Osteoblast (primary cell): ENCODE measurements at regions not wholly inside any gene's neighbourhood (a gene's known extent, or its start where the extent isn't known, plus 50 kb on each side); places are given as distances from the start of the nearest gene placed in this dataset.
"Not testable (repeated sequence)": the region's sequence is repeated elsewhere in the genome, so short reads cannot be mapped to it uniquely, and the experiment has no call there.

Experiments
- DNase-seq: peaks from one replicate; pipeline ENCODE4 v3.0.0; 2011; ENCODE audit warnings: low spot score, mixed read lengths; ENCODE audit not compliant: insufficient read length; ENCODE audit errors: missing footprints
- H2AFZ ChIP-seq: 2 replicates; pipeline ENCODE4 v1.6.0; 2011; ENCODE audit warnings: mild to moderate bottlenecking, low read length
- H3K27ac ChIP-seq: 2 replicates; pipeline ENCODE4 v1.5.1; 2011; ENCODE audit warnings: mild to moderate bottlenecking, low read depth, low read length, moderate library complexity
- H3K27me3 ChIP-seq: 2 replicates; pipeline ENCODE4 v1.6.0; 2012; ENCODE audit warnings: mild to moderate bottlenecking, control low read depth, inconsistent platforms, low read length, moderate library complexity; ENCODE audit not compliant: insufficient read depth
- H3K36me3 ChIP-seq: 2 replicates; pipeline ENCODE4 v1.5.1; 2011; ENCODE audit warnings: mild to moderate bottlenecking, low read length, control low read depth, moderate library complexity; ENCODE audit not compliant: insufficient read depth
- H3K4me1 ChIP-seq: 2 replicates; pipeline ENCODE4 v1.5.1; 2011; ENCODE audit warnings: mild to moderate bottlenecking, low read length, control low read depth, moderate library complexity; ENCODE audit not compliant: insufficient read depth
- H3K4me2 ChIP-seq: 2 replicates; pipeline ENCODE4 v1.6.0; 2011; ENCODE audit warnings: mild to moderate bottlenecking, low read length; ENCODE audit not compliant: insufficient read depth
- H3K4me3 ChIP-seq: fragments of 200-600 bp; sonication (generic); 3 replicates; pipeline ENCODE4 v1.5.1; 2012; ENCODE audit warnings: mild to moderate bottlenecking, low read length, inconsistent platforms; ENCODE audit not compliant: insufficient read depth
- H3K79me2 ChIP-seq: 2 replicates; pipeline ENCODE4 v1.6.0; 2012; ENCODE audit warnings: mild to moderate bottlenecking, low read length, control low read depth, inconsistent platforms; ENCODE audit not compliant: insufficient read depth
- H3K9me3 ChIP-seq: 2 replicates; pipeline ENCODE4 v1.5.1; 2011; ENCODE audit warnings: low read depth, low read length, control low read depth
- H4K20me1 ChIP-seq: 2 replicates; pipeline ENCODE4 v1.6.0; 2012; ENCODE audit warnings: mild to moderate bottlenecking, low read length, control low read depth; ENCODE audit not compliant: insufficient read depth
- TF ChIP-seq, protein P1 (sequence below): IDR thresholded peaks from 2 replicates; pipeline ENCODE4 v1.5.1; 2011; ENCODE audit warnings: mild to moderate bottlenecking, low read depth, low read length, moderate library complexity; ENCODE audit errors: extremely low read depth

GRCh38 chr3:10648181-10648580 is 142.8 kb upstream of the ATP2B2 start:
- no peak overlapping the region for H2AFZ ChIP-seq
- no peaks in the 10 kb centered on the region for H3K36me3 ChIP-seq
- no peak overlapping the region for H3K27ac ChIP-seq
- no peaks in the 10 kb centered on the region for H3K9me3 ChIP-seq
- no peak overlapping the region for H3K4me3 ChIP-seq
- H3K4me1 ChIP-seq: no peaks in the 10 kb centered on the region
- no peaks in the 10 kb centered on the region for H4K20me1 ChIP-seq
- H3K79me2 ChIP-seq: no peaks in the 10 kb centered on the region
- TF ChIP-seq, protein P1, sequence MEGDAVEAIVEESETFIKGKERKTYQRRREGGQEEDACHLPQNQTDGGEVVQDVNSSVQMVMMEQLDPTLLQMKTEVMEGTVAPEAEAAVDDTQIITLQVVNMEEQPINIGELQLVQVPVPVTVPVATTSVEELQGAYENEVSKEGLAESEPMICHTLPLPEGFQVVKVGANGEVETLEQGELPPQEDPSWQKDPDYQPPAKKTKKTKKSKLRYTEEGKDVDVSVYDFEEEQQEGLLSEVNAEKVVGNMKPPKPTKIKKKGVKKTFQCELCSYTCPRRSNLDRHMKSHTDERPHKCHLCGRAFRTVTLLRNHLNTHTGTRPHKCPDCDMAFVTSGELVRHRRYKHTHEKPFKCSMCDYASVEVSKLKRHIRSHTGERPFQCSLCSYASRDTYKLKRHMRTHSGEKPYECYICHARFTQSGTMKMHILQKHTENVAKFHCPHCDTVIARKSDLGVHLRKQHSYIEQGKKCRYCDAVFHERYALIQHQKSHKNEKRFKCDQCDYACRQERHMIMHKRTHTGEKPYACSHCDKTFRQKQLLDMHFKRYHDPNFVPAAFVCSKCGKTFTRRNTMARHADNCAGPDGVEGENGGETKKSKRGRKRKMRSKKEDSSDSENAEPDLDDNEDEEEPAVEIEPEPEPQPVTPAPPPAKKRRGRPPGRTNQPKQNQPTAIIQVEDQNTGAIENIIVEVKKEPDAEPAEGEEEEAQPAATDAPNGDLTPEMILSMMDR: no peak
- DNase-seq: no peak
- H3K27me3 ChIP-seq: peaks cover 9% of the 10 kb centered on the region
- H3K4me2 ChIP-seq: no peak overlapping the region

- H3K27ac ChIP-seq, H3K36me3 ChIP-seq, H3K4me1 ChIP-seq, H3K4me3 ChIP-seq, H2AFZ ChIP-seq, DNase-seq, H3K79me2 ChIP-seq, H3K4me2 ChIP-seq, H4K20me1 ChIP-seq, H3K9me3 ChIP-seq: not testable (repeated sequence)
- peaks cover 16% of the 10 kb centered on the region for H3K27me3 ChIP-seq
Measured at GRCh38 chr3:10649463-10649862, 144.1 kb upstream of the ATP2B2 start.

GRCh38 chr3:10651506-10651905 is 146.1 kb upstream of the ATP2B2 start:
- Histone ChIP-seq H2AFZ (no peak overlapping the region), H3K4me2 (no peak overlapping the region), H3K79me2 (no peaks in the 10 kb centered on the region), H3K4me3 (no peak overlapping the region), H3K27ac (no peak overlapping the region), H3K36me3 (no peaks in the 10 kb centered on the region), H3K4me1 (no peaks in the 10 kb centered on the region), H4K20me1 (no peaks in the 10 kb centered on the region), H3K27me3 (peaks cover 20% of the 10 kb centered on the region), H3K9me3 (no peaks in the 10 kb centered on the region)
- TF ChIP-seq, protein P1: no peak
- no peak for DNase-seq

DNA sequence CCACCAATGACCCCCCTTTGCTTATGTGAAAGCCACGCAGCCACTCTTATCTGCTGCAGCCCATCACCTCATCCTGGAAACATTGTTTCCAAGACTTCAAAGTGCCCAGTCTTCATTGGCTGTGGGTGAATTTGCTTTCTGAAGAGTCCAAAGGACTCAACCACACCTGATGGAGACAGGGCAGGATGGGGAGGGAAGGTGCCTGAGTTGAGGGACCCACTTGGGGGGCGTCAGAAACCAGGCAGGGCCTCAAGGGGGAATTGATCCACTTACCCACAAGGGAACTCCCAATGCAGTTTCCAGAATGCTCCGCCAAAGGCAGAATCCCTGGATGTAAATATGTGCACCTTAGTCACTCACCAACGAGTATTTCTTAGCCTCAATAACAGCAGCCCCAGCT is 147.9 kb upstream of the ATP2B2 start:
- H3K36me3 ChIP-seq: no peaks in the 10 kb centered on the region
- peaks cover 16% of the 10 kb centered on the region for H3K27me3 ChIP-seq
- no peak overlapping the region for H3K4me2 ChIP-seq
- no peaks in the 10 kb centered on the region for H4K20me1 ChIP-seq
- H3K79me2 ChIP-seq: no peaks in the 10 kb centered on the region
- H2AFZ ChIP-seq: no peak overlapping the region
- no peak for DNase-seq
- TF ChIP-seq, protein P1: no peak
- no peaks in the 10 kb centered on the region for H3K9me3 ChIP-seq
- no peak overlapping the region for H3K4me3 ChIP-seq
- no peaks in the 10 kb centered on the region for H3K4me1 ChIP-seq
- H3K27ac ChIP-seq: no peak overlapping the region
